Natural killer cell (primary cell): ENCODE measurements at regions not wholly inside any gene's neighbourhood (a gene's known extent, or its start where the extent isn't known, plus 50 kb on each side); places are given as distances from the start of the nearest gene placed in this dataset.

Experiments used
- ATAC-seq, 3 donors: fragments of 150-1000 bp in 2 of 3; fragments of 200-7000 bp in 1 of 3; cut with Tn5 transposase; 1 replicate in 1 of 3; 2 replicates in 2 of 3; pipeline ENCODE4 v1.10.0; 2021; ENCODE audit warnings: mild to moderate bottlenecking in 2 of 3, moderate library complexity in 2 of 3
- DNase-seq, 2 donors: peaks; one replicate each; pipeline versions ENCODE4 v3.0.0 to v3.0.0-alpha.2; 2013 to 2021; ENCODE audit warnings: mixed read lengths in 1 of 2
- H3K27ac ChIP-seq: one replicate; pipeline ENCODE4 v1.5.1; 2013; ENCODE audit warnings: mild to moderate bottlenecking, low read length
- H3K27me3 ChIP-seq: one replicate; pipeline ENCODE4 v1.6.1; 2013; ENCODE audit warnings: low read length; ENCODE audit not compliant: control insufficient read depth, insufficient read depth
- H3K36me3 ChIP-seq: one replicate; pipeline ENCODE4 v1.6.1; 2013; ENCODE audit warnings: low read length; ENCODE audit not compliant: control insufficient read depth, insufficient read depth
- H3K4me1 ChIP-seq: one replicate; pipeline ENCODE4 v1.6.1; 2013; ENCODE audit warnings: low read length; ENCODE audit not compliant: control insufficient read depth, insufficient read depth
- H3K4me3 ChIP-seq: one replicate; pipeline ENCODE4 v1.5.1; 2013; ENCODE audit warnings: low read length
- H3K9me3 ChIP-seq: one replicate; pipeline ENCODE4 v1.6.1; 2013; ENCODE audit warnings: low read length; ENCODE audit not compliant: control insufficient read depth, insufficient read depth
- H3K27ac Mint-ChIP-seq, 2 donors: one replicate each; pipeline ENCODE4 v1.8.0; 2022; ENCODE audit warnings: mild to moderate bottlenecking in 2 of 2, mixed read lengths in 2 of 2, moderate library complexity in 1 of 2
- H3K27me3 Mint-ChIP-seq, 2 donors: one replicate each; pipeline ENCODE4 v1.8.0; 2022; ENCODE audit warnings: low read depth in 2 of 2, mixed read lengths in 2 of 2
- H3K36me3 Mint-ChIP-seq: one replicate; pipeline ENCODE4 v1.8.0; 2022; ENCODE audit warnings: mixed read lengths
- H3K4me1 Mint-ChIP-seq, 2 donors: one replicate each; pipeline ENCODE4 v1.8.0; 2022; ENCODE audit warnings: mixed read lengths in 2 of 2
- H3K4me3 Mint-ChIP-seq: one replicate; pipeline ENCODE4 v1.8.0; 2022; ENCODE audit warnings: mild to moderate bottlenecking, moderate library complexity, mixed read lengths
- H3K9me3 Mint-ChIP-seq, 2 donors: one replicate each; pipeline ENCODE4 v1.8.0; 2022; ENCODE audit warnings: mixed read lengths in 2 of 2
- WGBS: methylation state at CpG from one replicate; pipeline ENCODE4 v1.1.7; 2013; ENCODE audit warnings: missing lambda C conversion rate; ENCODE audit not compliant: insufficient coverage; 5-methylcytosine and 5-hydroxymethylcytosine counted together
- intact Hi-C: fragments of 100-400 bp; cut with micrococcal nuclease; formaldehyde crosslinking; loops from one replicate; pipeline ENCODE4 v1.14.2; 2022
- TF ChIP-seq, protein P1 (sequence below): fragments of 200-600 bp; IDR thresholded peaks from one replicate; pipeline ENCODE4 v1.8.0; 2022; ENCODE audit warnings: antibody characterized with exemption

DNA sequence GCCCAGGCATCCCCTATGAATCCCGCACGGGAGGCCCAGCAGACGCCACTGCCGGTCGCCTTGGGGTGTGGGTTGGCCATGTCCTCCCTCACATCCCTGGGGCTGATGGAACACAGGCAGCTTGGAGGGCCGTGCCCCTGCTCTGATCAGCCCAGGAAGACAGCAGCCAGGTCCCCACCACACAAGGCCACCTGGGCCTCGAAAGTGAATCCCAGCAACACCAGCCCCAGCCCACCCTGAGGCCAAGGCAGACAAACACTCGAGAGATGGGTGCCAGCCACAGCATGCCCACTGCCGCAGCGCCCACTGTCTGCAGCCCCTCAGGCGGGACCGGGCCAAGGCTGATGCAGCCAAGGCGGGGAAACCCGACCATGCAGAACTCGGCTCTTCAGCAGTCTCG is 85.5 kb downstream of the HMX1 start:
- Histone ChIP-seq H3K9me3 (no peaks in the 10 kb centered on the region), H3K36me3 (no peaks in the 10 kb centered on the region), H3K4me1 (no peaks in the 10 kb centered on the region), H3K4me3 (no peak overlapping the region), H3K27me3 (no peaks in the 10 kb centered on the region), H3K27ac (no peak overlapping the region)
- no peak for ATAC-seq
- Mint-ChIP-seq H3K27me3 (no peaks in the 10 kb centered on the region), H3K4me3 (no peak overlapping the region), H3K9me3 (no peaks in the 10 kb centered on the region), H3K36me3 (no peaks in the 10 kb centered on the region), H3K27ac (no peak overlapping the region), H3K4me1 (no peaks in the 10 kb centered on the region)
- 87% methylated on average over 16 of the region's 16 CpGs for WGBS
- DNase-seq: no peak
- TF ChIP-seq, protein P1, sequence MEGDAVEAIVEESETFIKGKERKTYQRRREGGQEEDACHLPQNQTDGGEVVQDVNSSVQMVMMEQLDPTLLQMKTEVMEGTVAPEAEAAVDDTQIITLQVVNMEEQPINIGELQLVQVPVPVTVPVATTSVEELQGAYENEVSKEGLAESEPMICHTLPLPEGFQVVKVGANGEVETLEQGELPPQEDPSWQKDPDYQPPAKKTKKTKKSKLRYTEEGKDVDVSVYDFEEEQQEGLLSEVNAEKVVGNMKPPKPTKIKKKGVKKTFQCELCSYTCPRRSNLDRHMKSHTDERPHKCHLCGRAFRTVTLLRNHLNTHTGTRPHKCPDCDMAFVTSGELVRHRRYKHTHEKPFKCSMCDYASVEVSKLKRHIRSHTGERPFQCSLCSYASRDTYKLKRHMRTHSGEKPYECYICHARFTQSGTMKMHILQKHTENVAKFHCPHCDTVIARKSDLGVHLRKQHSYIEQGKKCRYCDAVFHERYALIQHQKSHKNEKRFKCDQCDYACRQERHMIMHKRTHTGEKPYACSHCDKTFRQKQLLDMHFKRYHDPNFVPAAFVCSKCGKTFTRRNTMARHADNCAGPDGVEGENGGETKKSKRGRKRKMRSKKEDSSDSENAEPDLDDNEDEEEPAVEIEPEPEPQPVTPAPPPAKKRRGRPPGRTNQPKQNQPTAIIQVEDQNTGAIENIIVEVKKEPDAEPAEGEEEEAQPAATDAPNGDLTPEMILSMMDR: no peak
- intact Hi-C loops: no loop called here

DNA sequence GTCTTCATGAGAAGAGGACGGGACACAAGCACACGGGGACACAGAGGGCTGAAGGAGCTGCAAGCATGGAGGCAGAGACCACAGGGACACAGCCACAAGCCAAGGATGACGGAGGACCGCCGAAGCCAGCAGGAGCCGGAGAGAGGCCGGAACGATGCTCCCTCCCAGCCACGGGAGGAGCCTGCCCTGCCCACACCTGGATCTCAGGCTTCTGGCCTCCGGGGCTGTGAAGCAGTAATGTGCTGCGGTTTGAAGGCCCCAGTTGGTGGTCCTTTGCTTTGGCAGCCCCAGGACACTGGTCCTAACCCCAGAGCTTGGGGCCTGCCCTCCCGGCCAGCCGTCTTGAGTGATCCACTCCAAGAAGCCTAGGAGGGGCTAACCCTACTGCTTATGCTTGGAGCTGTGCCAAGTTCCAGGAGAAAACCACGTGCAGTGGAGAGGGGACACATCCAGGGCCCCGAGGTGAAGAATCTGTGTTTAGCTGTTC is 85.9 kb downstream of the HMX1 start:
- no peak overlapping the region for H3K27ac ChIP-seq
- Mint-ChIP-seq H3K4me1 (no peaks in the 10 kb centered on the region), H3K36me3 (no peaks in the 10 kb centered on the region), H3K27ac (no peak overlapping the region), H3K9me3 (no peaks in the 10 kb centered on the region), H3K27me3 (no peaks in the 10 kb centered on the region), H3K4me3 (no peak overlapping the region)
- intact Hi-C loops: no loop called here
- no peaks in the 10 kb centered on the region for H3K4me1 ChIP-seq
- 83% methylated on average over 15 of the region's 15 CpGs for WGBS
- DNase-seq (no peak), ATAC-seq (no peak)
- TF ChIP-seq, protein P1: no peak
- H3K36me3 ChIP-seq: no peaks in the 10 kb centered on the region
- H3K4me3 ChIP-seq: no peak overlapping the region
- no peaks in the 10 kb centered on the region for H3K27me3 ChIP-seq
- H3K9me3 ChIP-seq: no peaks in the 10 kb centered on the region

DNA sequence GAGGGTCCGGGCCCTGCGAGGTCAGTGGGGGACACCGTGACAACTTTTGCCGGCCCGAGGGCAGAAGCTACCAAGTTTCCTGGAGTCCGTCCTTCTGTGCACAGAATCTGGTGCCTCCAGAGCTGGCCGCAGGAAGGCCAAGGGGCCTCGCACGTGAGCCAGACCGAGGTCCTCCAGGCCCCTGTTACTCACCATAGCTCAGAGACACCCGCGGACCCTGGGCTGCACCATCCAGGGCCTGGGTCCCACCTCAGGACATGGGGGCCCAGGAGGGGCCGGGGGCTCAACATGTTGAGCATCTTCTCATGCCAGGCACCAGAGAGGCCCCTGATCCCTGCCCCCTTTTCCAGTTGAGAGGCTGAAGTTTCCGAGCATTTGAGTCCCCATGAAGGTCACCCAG is 87.9 kb downstream of the HMX1 start:
- Mint-ChIP-seq H3K27ac (no peak overlapping the region), H3K4me3 (no peak overlapping the region), H3K36me3 (no peaks in the 10 kb centered on the region), H3K27me3 (no peaks in the 10 kb centered on the region), H3K9me3 (no peaks in the 10 kb centered on the region), H3K4me1 (no peaks in the 10 kb centered on the region)
- H3K36me3 ChIP-seq: no peaks in the 10 kb centered on the region
- no peaks in the 10 kb centered on the region for H3K4me1 ChIP-seq
- WGBS: 86% methylated on average over 14 of the region's 14 CpGs
- no peaks in the 10 kb centered on the region for H3K9me3 ChIP-seq
- TF ChIP-seq, protein P1: no peak
- no peak overlapping the region for H3K4me3 ChIP-seq
- no peak overlapping the region for H3K27ac ChIP-seq
- DNase-seq (no peak), ATAC-seq (no peak)
- H3K27me3 ChIP-seq: no peaks in the 10 kb centered on the region
- intact Hi-C loops: no loop called here

DNA sequence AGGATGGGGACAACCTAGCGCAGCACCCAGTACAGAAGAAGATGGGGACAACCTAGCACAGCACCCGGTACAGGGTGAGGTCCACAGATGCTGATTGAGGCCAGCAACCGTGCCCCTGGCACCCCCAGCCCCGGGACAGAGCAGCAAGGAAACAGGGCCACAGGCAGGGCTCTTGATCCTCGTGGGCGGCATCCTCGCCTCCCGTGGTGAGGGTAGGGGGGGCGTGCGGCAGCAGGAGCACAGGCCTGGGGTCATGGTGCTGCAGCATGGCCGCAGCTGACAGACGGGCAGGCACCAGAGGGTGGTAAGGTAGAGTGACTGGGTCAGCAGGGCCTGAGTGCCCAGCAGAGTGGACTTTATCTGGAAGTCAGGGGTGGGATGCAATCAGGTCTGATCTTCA is 89.5 kb downstream of the HMX1 start:
- 87% methylated on average over 12 of the region's 12 CpGs for WGBS
- no peak overlapping the region for H3K27ac ChIP-seq
- Mint-ChIP-seq H3K9me3 (no peaks in the 10 kb centered on the region), H3K27me3 (no peaks in the 10 kb centered on the region), H3K4me1 (no peaks in the 10 kb centered on the region), H3K4me3 (no peak overlapping the region), H3K27ac (no peak overlapping the region), H3K36me3 (no peaks in the 10 kb centered on the region)
- H3K4me1 ChIP-seq: no peaks in the 10 kb centered on the region
- H3K9me3 ChIP-seq: no peaks in the 10 kb centered on the region
- no peak for DNase-seq
- H3K36me3 ChIP-seq: no peaks in the 10 kb centered on the region
- intact Hi-C loops: no loop called here
- TF ChIP-seq, protein P1: no peak
- ATAC-seq: no peak
- no peak overlapping the region for H3K4me3 ChIP-seq
- no peaks in the 10 kb centered on the region for H3K27me3 ChIP-seq
